WTC11 (cell line): ENCODE measurements at regions not wholly inside any gene's neighbourhood (a gene's known extent, or its start where the extent isn't known, plus 50 kb on each side); places are given as distances from the start of the nearest gene placed in this dataset.
A peak's percentile ranks its signal among the peaks of the same experiment; 100 is the strongest.
"Not testable (repeated sequence)": the region's sequence is repeated elsewhere in the genome, so short reads cannot be mapped to it uniquely, and the experiment has no call there.

Experiments
- ATAC-seq: fragments of 200-7000 bp; cut with Tn5 transposase; 2 replicates; pipeline ENCODE4 v1.10.0; 2021; ENCODE audit warnings: mild to moderate bottlenecking, moderate library complexity
- CTCF ChIA-PET: fragments of 300-600 bp; sonication (Branson Sonifier 250); formaldehyde crosslinking; loops from one replicate; lab custom pipeline; 2021; ENCODE audit warnings: antibody characterized with exemption; lab: Charles Lee
- POLR2A ChIA-PET: fragments of 350-600 bp; sonication (Branson Sonifier 250); formaldehyde crosslinking; loops from one replicate; lab custom pipeline; 2021; ENCODE audit warnings: antibody characterized with exemption; lab: Charles Lee
- DNase-seq: peaks from one replicate; pipeline ENCODE4 v3.0.0; 2021; ENCODE audit warnings: low spot score
- H3K27ac Mint-ChIP-seq: 2 replicates; pipeline ENCODE4 v1.8.0; 2021; ENCODE audit warnings: mixed read lengths
- H3K27me3 Mint-ChIP-seq: 2 replicates; pipeline ENCODE4 v1.8.0; 2021; ENCODE audit warnings: low read depth, mild to moderate bottlenecking, moderate library complexity, mixed read lengths
- H3K36me3 Mint-ChIP-seq: 2 replicates; pipeline ENCODE4 v1.8.0; 2021; ENCODE audit warnings: mixed read lengths
- H3K4me1 Mint-ChIP-seq: 2 replicates; pipeline ENCODE4 v1.8.0; 2022; ENCODE audit warnings: mixed read lengths
- H3K4me3 Mint-ChIP-seq: 2 replicates; pipeline ENCODE4 v1.8.0; 2021; ENCODE audit warnings: mild to moderate bottlenecking, moderate library complexity, mixed read lengths
- H3K9me3 Mint-ChIP-seq: 2 replicates; pipeline ENCODE4 v1.8.0; 2021; ENCODE audit warnings: mixed read lengths
- EMX1 ChIP-seq: fragments of 250-450 bp; sonication (Bioruptor Pico); IDR thresholded peaks from 2 replicates; pipeline ENCODE4 v1.8.0; 2021; ENCODE audit warnings: mild to moderate bottlenecking
- FOXJ3 ChIP-seq: sonication (generic); formaldehyde crosslinking; IDR thresholded peaks from 2 replicates; pipeline ENCODE4 v1.9.0; 2021; ENCODE audit warnings: missing genetic modification reagents, mild to moderate bottlenecking, borderline replicate concordance
- GABPB1 ChIP-seq: sonication (generic); formaldehyde crosslinking; IDR thresholded peaks from 2 replicates; pipeline ENCODE4 v1.8.1; 2023; ENCODE audit warnings: mild to moderate bottlenecking, missing genetic modification reagents
- JAZF1 ChIP-seq: fragments of 250-450 bp; sonication (Bioruptor Pico); IDR thresholded peaks from 2 replicates; pipeline ENCODE4 v1.9.0; 2021; ENCODE audit warnings: moderate library complexity, mild to moderate bottlenecking, inconsistent platforms
- MXD4 ChIP-seq: fragments of 250-450 bp; sonication (Bioruptor Pico); IDR thresholded peaks from 2 replicates; pipeline ENCODE4 v1.8.0; 2021; ENCODE audit warnings: mild to moderate bottlenecking, moderate library complexity, borderline replicate concordance
- MYBL2 ChIP-seq: sonication (generic); formaldehyde crosslinking; IDR thresholded peaks from 2 replicates; pipeline ENCODE4 v1.8.1; 2023; ENCODE audit warnings: mild to moderate bottlenecking, moderate library complexity, missing genetic modification reagents
- NFE2L1 ChIP-seq: sonication (generic); formaldehyde crosslinking; IDR thresholded peaks from 2 replicates; pipeline ENCODE4 v1.8.1; 2023; ENCODE audit warnings: missing genetic modification reagents
- NR2C2 ChIP-seq: sonication (generic); formaldehyde crosslinking; IDR thresholded peaks from 2 replicates; pipeline ENCODE4 v1.8.0; 2022; ENCODE audit warnings: mild to moderate bottlenecking, missing genetic modification reagents
- RELA ChIP-seq: sonication (generic); formaldehyde crosslinking; IDR thresholded peaks from 2 replicates; pipeline ENCODE4 v1.8.1; 2022; ENCODE audit warnings: missing genetic modification reagents, mild to moderate bottlenecking, borderline replicate concordance
- SMAD3 ChIP-seq: sonication (generic); formaldehyde crosslinking; IDR thresholded peaks from 2 replicates; pipeline ENCODE4 v1.8.0; 2022; ENCODE audit warnings: missing genetic modification reagents, mild to moderate bottlenecking, borderline replicate concordance
- SP1 ChIP-seq: sonication (generic); formaldehyde crosslinking; conservative IDR thresholded peaks from 2 replicates; pipeline ENCODE4 v1.8.1; 2022; ENCODE audit warnings: missing genetic modification reagents
- TCF7 ChIP-seq: sonication (generic); formaldehyde crosslinking; IDR thresholded peaks from 2 replicates; pipeline ENCODE4 v1.8.0; 2022; ENCODE audit warnings: mild to moderate bottlenecking, low read depth, missing genetic modification reagents, moderate library complexity
- TEAD1 ChIP-seq: sonication (generic); formaldehyde crosslinking; IDR thresholded peaks from 2 replicates; pipeline ENCODE4 v1.8.0; 2022; ENCODE audit warnings: mild to moderate bottlenecking, missing genetic modification reagents
- TP53 ChIP-seq: sonication (generic); formaldehyde crosslinking; IDR thresholded peaks from 2 replicates; pipeline ENCODE4 v1.8.1; 2023; ENCODE audit warnings: mild to moderate bottlenecking, missing genetic modification reagents
- ZNF121 ChIP-seq: sonication (generic); formaldehyde crosslinking; IDR thresholded peaks from 2 replicates; pipeline ENCODE4 v1.8.0; 2023; ENCODE audit warnings: missing genetic modification reagents
- ZNF138 ChIP-seq: sonication (generic); formaldehyde crosslinking; conservative IDR thresholded peaks from 2 replicates; pipeline ENCODE4 v1.8.1; 2022; ENCODE audit warnings: mild to moderate bottlenecking, moderate library complexity, missing genetic modification reagents
- ZNF219 ChIP-seq: sonication (generic); formaldehyde crosslinking; IDR thresholded peaks from 2 replicates; pipeline ENCODE4 v1.8.0; 2023; ENCODE audit warnings: missing genetic modification reagents, mild to moderate bottlenecking, borderline replicate concordance
- ZNF317 ChIP-seq: sonication (generic); formaldehyde crosslinking; IDR thresholded peaks from 2 replicates; pipeline ENCODE4 v1.8.1; 2023; ENCODE audit warnings: low read depth, mild to moderate bottlenecking, moderate library complexity, missing genetic modification reagents, borderline replicate concordance
- ZNF423 ChIP-seq: fragments of 250-450 bp; sonication (Bioruptor Pico); IDR thresholded peaks from 2 replicates; pipeline ENCODE4 v2.1.2; 2022; ENCODE audit warnings: mild to moderate bottlenecking, moderate library complexity
- ZNF671 ChIP-seq: fragments of 250-450 bp; sonication (Bioruptor Pico); IDR thresholded peaks from 2 replicates; pipeline ENCODE4 v1.8.0; 2021; ENCODE audit warnings: mild to moderate bottlenecking
- TF ChIP-seq, protein P1 (sequence below): fragments of 250-450 bp; sonication (Bioruptor Pico); IDR thresholded peaks from 2 replicates; pipeline ENCODE4 v1.9.0; 2021; ENCODE audit warnings: mild to moderate bottlenecking, borderline replicate concordance
- TF ChIP-seq, protein P2 (sequence below): fragments of 200-600 bp; IDR thresholded peaks from 2 replicates; pipeline ENCODE4 v1.8.0; 2022; ENCODE audit warnings: antibody characterized with exemption
- TF ChIP-seq, protein P3 (sequence below): sonication (generic); formaldehyde crosslinking; conservative IDR thresholded peaks from 2 replicates; pipeline ENCODE4 v1.8.1; 2023; ENCODE audit warnings: mild to moderate bottlenecking, low read depth, missing genetic modification reagents, moderate library complexity
- TF ChIP-seq, protein P4 (sequence below): sonication (generic); formaldehyde crosslinking; IDR thresholded peaks from 2 replicates; pipeline ENCODE4 v1.8.0; 2022; ENCODE audit warnings: mild to moderate bottlenecking, missing genetic modification reagents

DNA sequence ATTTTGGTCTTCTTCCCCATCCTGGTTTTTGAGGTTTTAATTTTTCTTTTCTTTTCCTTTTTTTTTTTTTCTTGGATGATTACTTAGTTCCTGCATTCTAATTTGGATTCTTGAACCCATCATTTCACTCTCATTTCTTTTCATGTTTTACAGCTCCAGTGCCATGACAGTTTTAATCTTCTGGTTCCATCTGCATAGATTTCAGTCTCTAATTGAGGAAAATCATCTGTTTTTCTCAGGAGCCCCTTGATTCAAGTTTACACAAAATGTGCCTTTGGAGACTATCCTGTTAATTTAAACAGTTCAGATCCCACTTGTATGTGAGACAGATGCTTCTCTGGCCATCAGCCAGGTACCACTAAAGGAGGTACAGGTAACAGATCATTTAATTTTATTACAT, 379.9 kb downstream of the PIK3C3 start:
- DNase-seq, result no peak

DNA sequence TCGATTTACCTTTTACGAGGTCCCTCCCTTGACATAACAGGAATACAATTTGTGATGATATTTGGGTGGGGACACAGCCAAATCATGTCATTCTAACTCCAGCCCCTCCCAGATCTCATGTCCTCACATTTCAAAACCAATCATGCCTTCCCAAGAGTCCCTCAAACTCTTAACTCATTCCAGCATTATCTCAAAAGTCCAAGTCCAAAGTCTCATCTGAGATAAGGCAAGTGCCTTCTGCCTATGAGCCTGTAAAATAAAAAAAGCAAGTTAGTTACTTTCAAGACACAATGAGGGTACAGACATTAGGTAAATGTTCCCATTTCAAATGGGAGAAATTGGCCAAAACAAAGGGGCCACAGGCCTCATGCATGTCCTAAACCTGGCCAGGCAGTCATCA, 381.1 kb downstream of the PIK3C3 start:
- peaks cover 39% of the 10 kb centered on the region for H3K36me3 Mint-ChIP-seq
- ChIA-PET CTCF (no interaction called here), POLR2A (no interaction called here)
- H3K9me3 Mint-ChIP-seq, result peaks cover 42% of the 10 kb centered on the region
- DNase-seq, result no peak
- H3K4me3 Mint-ChIP-seq, result no peak overlapping the region
- H3K4me1 Mint-ChIP-seq, result peaks cover 40% of the 10 kb centered on the region
- TF ChIP-seq ZNF317 (CRISPR knock-in tag) (no peak), FOXJ3 (CRISPR knock-in tag) (no peak), ZNF219 (CRISPR knock-in tag) (no peak), EMX1 (CRISPR knock-in tag) (no peak), ZNF121 (CRISPR knock-in tag) (no peak), MXD4 (CRISPR knock-in tag) (no peak), TP53 (CRISPR knock-in tag) (no peak), TCF7 (CRISPR knock-in tag) (no peak), NFE2L1 (CRISPR knock-in tag) (no peak), ZNF671 (CRISPR knock-in tag) (no peak), SMAD3 (CRISPR knock-in tag) (no peak), TEAD1 (CRISPR knock-in tag) (no peak), NR2C2 (CRISPR knock-in tag) (no peak), SP1 (no peak), MYBL2 (CRISPR knock-in tag) (no peak), RELA (CRISPR knock-in tag) (no peak)
- TF ChIP-seq, protein P1, sequence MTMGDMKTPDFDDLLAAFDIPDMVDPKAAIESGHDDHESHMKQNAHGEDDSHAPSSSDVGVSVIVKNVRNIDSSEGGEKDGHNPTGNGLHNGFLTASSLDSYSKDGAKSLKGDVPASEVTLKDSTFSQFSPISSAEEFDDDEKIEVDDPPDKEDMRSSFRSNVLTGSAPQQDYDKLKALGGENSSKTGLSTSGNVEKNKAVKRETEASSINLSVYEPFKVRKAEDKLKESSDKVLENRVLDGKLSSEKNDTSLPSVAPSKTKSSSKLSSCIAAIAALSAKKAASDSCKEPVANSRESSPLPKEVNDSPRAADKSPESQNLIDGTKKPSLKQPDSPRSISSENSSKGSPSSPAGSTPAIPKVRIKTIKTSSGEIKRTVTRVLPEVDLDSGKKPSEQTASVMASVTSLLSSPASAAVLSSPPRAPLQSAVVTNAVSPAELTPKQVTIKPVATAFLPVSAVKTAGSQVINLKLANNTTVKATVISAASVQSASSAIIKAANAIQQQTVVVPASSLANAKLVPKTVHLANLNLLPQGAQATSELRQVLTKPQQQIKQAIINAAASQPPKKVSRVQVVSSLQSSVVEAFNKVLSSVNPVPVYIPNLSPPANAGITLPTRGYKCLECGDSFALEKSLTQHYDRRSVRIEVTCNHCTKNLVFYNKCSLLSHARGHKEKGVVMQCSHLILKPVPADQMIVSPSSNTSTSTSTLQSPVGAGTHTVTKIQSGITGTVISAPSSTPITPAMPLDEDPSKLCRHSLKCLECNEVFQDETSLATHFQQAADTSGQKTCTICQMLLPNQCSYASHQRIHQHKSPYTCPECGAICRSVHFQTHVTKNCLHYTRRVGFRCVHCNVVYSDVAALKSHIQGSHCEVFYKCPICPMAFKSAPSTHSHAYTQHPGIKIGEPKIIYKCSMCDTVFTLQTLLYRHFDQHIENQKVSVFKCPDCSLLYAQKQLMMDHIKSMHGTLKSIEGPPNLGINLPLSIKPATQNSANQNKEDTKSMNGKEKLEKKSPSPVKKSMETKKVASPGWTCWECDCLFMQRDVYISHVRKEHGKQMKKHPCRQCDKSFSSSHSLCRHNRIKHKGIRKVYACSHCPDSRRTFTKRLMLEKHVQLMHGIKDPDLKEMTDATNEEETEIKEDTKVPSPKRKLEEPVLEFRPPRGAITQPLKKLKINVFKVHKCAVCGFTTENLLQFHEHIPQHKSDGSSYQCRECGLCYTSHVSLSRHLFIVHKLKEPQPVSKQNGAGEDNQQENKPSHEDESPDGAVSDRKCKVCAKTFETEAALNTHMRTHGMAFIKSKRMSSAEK (CRISPR knock-in tag), result no peak
- TF ChIP-seq, protein P2, sequence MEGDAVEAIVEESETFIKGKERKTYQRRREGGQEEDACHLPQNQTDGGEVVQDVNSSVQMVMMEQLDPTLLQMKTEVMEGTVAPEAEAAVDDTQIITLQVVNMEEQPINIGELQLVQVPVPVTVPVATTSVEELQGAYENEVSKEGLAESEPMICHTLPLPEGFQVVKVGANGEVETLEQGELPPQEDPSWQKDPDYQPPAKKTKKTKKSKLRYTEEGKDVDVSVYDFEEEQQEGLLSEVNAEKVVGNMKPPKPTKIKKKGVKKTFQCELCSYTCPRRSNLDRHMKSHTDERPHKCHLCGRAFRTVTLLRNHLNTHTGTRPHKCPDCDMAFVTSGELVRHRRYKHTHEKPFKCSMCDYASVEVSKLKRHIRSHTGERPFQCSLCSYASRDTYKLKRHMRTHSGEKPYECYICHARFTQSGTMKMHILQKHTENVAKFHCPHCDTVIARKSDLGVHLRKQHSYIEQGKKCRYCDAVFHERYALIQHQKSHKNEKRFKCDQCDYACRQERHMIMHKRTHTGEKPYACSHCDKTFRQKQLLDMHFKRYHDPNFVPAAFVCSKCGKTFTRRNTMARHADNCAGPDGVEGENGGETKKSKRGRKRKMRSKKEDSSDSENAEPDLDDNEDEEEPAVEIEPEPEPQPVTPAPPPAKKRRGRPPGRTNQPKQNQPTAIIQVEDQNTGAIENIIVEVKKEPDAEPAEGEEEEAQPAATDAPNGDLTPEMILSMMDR, result no peak
- TF ChIP-seq, protein P3, sequence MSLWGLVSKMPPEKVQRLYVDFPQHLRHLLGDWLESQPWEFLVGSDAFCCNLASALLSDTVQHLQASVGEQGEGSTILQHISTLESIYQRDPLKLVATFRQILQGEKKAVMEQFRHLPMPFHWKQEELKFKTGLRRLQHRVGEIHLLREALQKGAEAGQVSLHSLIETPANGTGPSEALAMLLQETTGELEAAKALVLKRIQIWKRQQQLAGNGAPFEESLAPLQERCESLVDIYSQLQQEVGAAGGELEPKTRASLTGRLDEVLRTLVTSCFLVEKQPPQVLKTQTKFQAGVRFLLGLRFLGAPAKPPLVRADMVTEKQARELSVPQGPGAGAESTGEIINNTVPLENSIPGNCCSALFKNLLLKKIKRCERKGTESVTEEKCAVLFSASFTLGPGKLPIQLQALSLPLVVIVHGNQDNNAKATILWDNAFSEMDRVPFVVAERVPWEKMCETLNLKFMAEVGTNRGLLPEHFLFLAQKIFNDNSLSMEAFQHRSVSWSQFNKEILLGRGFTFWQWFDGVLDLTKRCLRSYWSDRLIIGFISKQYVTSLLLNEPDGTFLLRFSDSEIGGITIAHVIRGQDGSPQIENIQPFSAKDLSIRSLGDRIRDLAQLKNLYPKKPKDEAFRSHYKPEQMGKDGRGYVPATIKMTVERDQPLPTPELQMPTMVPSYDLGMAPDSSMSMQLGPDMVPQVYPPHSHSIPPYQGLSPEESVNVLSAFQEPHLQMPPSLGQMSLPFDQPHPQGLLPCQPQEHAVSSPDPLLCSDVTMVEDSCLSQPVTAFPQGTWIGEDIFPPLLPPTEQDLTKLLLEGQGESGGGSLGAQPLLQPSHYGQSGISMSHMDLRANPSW (CRISPR knock-in tag), result no peak
- TF ChIP-seq, protein P4, sequence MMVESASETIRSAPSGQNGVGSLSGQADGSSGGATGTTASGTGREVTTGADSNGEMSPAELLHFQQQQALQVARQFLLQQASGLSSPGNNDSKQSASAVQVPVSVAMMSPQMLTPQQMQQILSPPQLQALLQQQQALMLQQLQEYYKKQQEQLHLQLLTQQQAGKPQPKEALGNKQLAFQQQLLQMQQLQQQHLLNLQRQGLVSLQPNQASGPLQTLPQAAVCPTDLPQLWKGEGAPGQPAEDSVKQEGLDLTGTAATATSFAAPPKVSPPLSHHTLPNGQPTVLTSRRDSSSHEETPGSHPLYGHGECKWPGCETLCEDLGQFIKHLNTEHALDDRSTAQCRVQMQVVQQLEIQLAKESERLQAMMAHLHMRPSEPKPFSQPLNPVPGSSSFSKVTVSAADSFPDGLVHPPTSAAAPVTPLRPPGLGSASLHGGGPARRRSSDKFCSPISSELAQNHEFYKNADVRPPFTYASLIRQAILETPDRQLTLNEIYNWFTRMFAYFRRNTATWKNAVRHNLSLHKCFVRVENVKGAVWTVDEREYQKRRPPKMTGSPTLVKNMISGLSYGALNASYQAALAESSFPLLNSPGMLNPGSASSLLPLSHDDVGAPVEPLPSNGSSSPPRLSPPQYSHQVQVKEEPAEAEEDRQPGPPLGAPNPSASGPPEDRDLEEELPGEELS (CRISPR knock-in tag), result no peak
- H3K27me3 Mint-ChIP-seq, result peaks cover 15% of the 10 kb centered on the region
- ATAC-seq, result no peak
- H3K27ac Mint-ChIP-seq, result no peak overlapping the region

More for the DNA sequence above, 379.9 kb downstream of the PIK3C3 start:
- Mint-ChIP-seq H3K9me3 (peaks cover 46% of the 10 kb centered on the region), H3K36me3 (peaks cover 39% of the 10 kb centered on the region), H3K27ac (no peak overlapping the region), H3K4me3 (no peak overlapping the region), H3K4me1 (peaks cover 31% of the 10 kb centered on the region), H3K27me3 (peaks cover 13% of the 10 kb centered on the region)
- ChIA-PET POLR2A (no interaction called here), CTCF (no interaction called here)
- no peak for ATAC-seq
- TF ChIP-seq ZNF138 (no peak), GABPB1 (no peak), ZNF423 (no peak), ZNF317 (CRISPR knock-in tag) (peak; percentile 73), JAZF1 (CRISPR knock-in tag) (no peak)
- TF ChIP-seq, all 79 proteins: peak for 1

DNA sequence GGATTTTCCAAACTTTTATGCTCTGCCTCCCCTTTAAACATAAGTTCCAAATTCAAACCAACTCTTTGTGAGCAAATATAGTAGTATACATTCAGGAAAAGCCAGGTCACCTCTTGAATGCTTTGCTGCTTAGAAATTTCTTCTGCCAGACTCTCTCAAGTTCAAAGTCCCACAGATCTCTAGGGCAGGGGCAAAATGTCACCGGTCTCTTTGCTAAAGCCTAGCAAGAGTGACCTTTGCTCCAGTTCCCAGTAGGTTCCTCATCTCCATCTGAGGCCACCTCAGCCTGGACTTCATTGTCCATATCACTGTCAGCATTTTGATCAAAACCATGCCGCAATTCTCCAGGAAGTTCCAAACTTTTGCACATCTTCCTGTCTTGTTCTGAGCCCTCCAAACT, 382.3 kb downstream of the PIK3C3 start:
- ATAC-seq, DNase-seq, CTCF ChIA-PET, H3K4me3 Mint-ChIP-seq, H3K27ac Mint-ChIP-seq, POLR2A ChIA-PET: not testable (repeated sequence)
- H3K4me1 Mint-ChIP-seq, result peaks cover 43% of the 10 kb centered on the region
- peaks cover 37% of the 10 kb centered on the region for H3K9me3 Mint-ChIP-seq
- peaks cover 15% of the 10 kb centered on the region for H3K27me3 Mint-ChIP-seq
- H3K36me3 Mint-ChIP-seq, result peaks cover 39% of the 10 kb centered on the region
